ENCODE measurements at regions not wholly inside any gene's neighbourhood (a gene's known extent, or its start where the extent isn't known, plus 50 kb on each side); places are given as distances from the start of the nearest gene placed in this dataset.

DNA sequence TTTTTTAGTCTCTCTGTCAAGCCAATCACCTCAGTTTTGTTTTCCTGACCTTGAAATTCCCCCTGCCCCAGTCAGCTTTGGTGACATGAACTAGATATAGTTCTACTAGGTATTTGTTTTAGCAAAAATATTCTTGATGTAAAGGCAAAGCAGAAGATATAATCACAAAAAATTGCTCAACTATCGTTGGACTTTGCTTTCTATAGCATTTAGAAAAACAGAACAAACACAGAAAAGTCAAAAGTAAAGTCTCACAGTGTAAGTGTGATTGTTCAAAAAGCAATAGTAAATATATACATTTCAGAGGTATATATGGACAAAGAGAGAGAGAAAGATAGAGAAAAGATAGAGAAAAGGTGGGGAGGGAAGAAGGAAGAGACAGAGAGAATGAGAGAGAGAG is 305.9 kb downstream of the ADGRL2 start:
- no peak overlapping the region for H3K27ac ChIP-seq
- no peak overlapping the region for H3K4me3 ChIP-seq
- no peaks in the 10 kb centered on the region for H3K9me3 ChIP-seq
- H3K27me3 ChIP-seq: no peaks in the 10 kb centered on the region
- H3K36me3 ChIP-seq: no peaks in the 10 kb centered on the region
- H3K4me1 ChIP-seq: no peaks in the 10 kb centered on the region
- TF ChIP-seq POLR2A (IDR thresholded peaks at IDR 0.05): no peak
- TF ChIP-seq, protein P1, sequence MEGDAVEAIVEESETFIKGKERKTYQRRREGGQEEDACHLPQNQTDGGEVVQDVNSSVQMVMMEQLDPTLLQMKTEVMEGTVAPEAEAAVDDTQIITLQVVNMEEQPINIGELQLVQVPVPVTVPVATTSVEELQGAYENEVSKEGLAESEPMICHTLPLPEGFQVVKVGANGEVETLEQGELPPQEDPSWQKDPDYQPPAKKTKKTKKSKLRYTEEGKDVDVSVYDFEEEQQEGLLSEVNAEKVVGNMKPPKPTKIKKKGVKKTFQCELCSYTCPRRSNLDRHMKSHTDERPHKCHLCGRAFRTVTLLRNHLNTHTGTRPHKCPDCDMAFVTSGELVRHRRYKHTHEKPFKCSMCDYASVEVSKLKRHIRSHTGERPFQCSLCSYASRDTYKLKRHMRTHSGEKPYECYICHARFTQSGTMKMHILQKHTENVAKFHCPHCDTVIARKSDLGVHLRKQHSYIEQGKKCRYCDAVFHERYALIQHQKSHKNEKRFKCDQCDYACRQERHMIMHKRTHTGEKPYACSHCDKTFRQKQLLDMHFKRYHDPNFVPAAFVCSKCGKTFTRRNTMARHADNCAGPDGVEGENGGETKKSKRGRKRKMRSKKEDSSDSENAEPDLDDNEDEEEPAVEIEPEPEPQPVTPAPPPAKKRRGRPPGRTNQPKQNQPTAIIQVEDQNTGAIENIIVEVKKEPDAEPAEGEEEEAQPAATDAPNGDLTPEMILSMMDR (IDR thresholded peaks at IDR 0.05): no peak
- no peak for DNase-seq

DNA sequence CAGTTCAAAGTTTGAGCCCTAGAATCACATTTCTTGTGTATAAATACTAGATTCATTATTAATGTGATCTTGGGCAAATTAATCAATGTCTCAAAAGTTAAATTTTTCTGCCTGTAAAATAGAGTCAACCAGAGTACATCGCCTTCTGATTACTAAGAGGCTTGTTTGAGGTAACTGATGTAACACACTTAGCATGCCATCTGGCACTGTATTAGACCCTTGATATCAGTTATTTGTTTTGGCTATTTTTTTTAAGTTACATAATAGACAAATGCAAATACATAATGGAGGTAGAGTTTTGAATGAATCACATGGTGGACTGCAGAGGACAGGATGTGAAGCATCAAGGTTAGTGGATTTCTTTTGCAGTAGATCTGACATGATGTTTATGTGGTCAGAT is 298.4 kb downstream of the ADGRL2 start:
- H3K27ac ChIP-seq: no peak overlapping the region
- H3K4me3 ChIP-seq: no peak overlapping the region
- no peaks in the 10 kb centered on the region for H3K36me3 ChIP-seq
- no peaks in the 10 kb centered on the region for H3K4me1 ChIP-seq
- H3K27me3 ChIP-seq: no peaks in the 10 kb centered on the region
- no peak for DNase-seq
- H3K9me3 ChIP-seq: no peaks in the 10 kb centered on the region
- TF ChIP-seq, protein P1 (IDR thresholded peaks at IDR 0.05): no peak
- TF ChIP-seq POLR2A (IDR thresholded peaks at IDR 0.05): no peak

DNA sequence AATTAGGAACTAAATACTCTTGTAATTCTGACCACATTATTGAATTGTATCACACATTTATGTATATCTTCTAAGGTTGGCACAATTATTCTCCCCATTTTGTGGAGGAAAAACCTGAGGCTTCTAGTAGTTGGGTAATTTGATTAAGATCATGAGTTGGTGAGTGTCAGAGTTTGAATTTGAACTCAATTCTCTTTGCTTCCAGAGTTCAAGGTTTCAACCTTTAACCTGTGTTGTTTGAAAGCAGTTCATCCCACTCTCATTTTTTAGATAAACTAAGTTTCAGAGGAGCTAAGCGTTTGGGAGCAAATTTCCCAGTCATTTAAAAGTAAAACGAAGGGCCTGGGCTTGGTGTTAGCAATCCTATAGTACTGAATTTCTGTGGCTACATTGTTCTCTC is 293.4 kb downstream of the ADGRL2 start:
- H3K4me1 ChIP-seq: no peaks in the 10 kb centered on the region
- H3K36me3 ChIP-seq: no peaks in the 10 kb centered on the region
- DNase-seq: no peak
- TF ChIP-seq, protein P1 (IDR thresholded peaks at IDR 0.05): no peak
- no peak for TF ChIP-seq POLR2A (IDR thresholded peaks at IDR 0.05)
- H3K27ac ChIP-seq: no peak overlapping the region
- no peaks in the 10 kb centered on the region for H3K27me3 ChIP-seq
- H3K9me3 ChIP-seq: no peaks in the 10 kb centered on the region
- no peak overlapping the region for H3K4me3 ChIP-seq

DNA sequence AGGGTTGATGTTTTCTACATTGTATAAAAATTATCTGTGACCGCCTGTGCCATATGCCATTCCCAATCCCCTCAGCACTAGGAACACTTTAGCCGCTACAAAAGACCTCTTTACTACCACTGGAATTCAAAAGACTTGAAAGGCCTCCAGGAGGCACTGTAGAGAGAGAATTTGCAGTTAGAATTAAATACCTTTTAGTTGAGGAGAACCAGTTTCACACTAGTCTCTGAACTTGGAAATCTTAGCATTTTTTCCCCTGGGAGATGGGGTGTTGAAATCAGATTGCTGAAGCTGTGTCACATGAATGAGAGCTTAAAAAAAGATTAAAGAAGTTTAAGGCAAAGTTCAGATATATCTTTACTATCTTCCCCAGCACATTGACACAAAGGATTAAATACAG is 291.0 kb downstream of the ADGRL2 start:
- H3K27me3 ChIP-seq: no peaks in the 10 kb centered on the region
- no peaks in the 10 kb centered on the region for H3K36me3 ChIP-seq
- TF ChIP-seq, protein P1 (IDR thresholded peaks at IDR 0.05): no peak
- no peak for TF ChIP-seq POLR2A (IDR thresholded peaks at IDR 0.05)
- no peak overlapping the region for H3K4me3 ChIP-seq
- no peaks in the 10 kb centered on the region for H3K9me3 ChIP-seq
- H3K4me1 ChIP-seq: no peaks in the 10 kb centered on the region
- H3K27ac ChIP-seq: no peak overlapping the region
- DNase-seq: no peak

DNA sequence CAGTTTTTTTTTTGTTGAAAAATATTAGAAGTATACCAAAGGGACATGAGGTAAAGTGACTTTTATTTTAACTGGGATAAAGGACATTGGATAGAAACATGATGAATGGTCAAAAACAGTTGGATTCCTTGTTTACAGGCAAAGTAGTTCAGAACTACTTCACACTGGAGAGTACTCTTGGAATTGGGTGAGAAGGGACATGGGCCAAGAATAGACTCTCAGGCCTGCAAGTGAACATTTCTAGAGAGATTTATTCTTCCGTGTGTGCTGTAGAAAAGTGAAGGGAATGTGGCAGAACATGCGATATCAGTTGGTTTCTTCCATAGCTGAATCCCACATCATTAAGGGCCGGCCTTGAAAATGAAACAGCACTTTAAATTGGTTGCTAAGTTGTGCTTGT is 290.5 kb downstream of the ADGRL2 start:
- H3K27ac ChIP-seq: no peak overlapping the region
- H3K36me3 ChIP-seq: no peaks in the 10 kb centered on the region
- TF ChIP-seq POLR2A (IDR thresholded peaks at IDR 0.05): no peak
- TF ChIP-seq, protein P1 (IDR thresholded peaks at IDR 0.05): no peak
- H3K9me3 ChIP-seq: no peaks in the 10 kb centered on the region
- no peaks in the 10 kb centered on the region for H3K27me3 ChIP-seq
- H3K4me1 ChIP-seq: no peaks in the 10 kb centered on the region
- no peak for DNase-seq
- H3K4me3 ChIP-seq: no peak overlapping the region

DNA sequence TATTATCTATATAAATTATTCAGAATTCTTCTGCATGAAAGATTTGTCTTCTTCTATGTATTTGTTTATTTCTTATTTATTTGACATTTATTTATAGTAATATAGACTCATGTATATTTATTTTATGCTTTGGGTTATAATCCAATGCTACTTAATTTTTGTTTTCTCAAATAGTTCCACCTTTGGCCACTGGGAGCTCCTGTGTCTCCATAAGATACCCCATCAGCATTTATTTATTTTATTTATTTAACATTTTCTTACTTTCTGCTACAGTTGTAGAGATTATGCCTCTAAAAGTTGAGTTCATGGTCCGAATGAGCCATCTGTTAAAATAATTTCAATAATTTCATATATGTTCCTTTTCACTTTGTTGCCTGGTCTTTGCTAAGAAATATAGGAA is 289.4 kb downstream of the ADGRL2 start:
- Histone ChIP-seq H3K4me1 (no peaks in the 10 kb centered on the region), H3K4me3 (no peak overlapping the region), H3K36me3 (no peaks in the 10 kb centered on the region), H3K9me3 (no peaks in the 10 kb centered on the region), H3K27ac (no peak overlapping the region), H3K27me3 (no peaks in the 10 kb centered on the region)
- TF ChIP-seq, protein P1 (IDR thresholded peaks at IDR 0.05): no peak
- TF ChIP-seq POLR2A (IDR thresholded peaks at IDR 0.05): no peak
- DNase-seq: no peak

Data from Peyer's patch (tissue), 4 donors.